Fibroblast of skin of right quadriceps (primary cell): ENCODE measurements at regions not wholly inside any gene's neighbourhood (a gene's known extent, or its start where the extent isn't known, plus 50 kb on each side); places are given as distances from the start of the nearest gene placed in this dataset.

Experiments
- DNase-seq: peaks from one replicate; pipeline ENCODE4 v3.0.0-alpha.2; 2013

DNA sequence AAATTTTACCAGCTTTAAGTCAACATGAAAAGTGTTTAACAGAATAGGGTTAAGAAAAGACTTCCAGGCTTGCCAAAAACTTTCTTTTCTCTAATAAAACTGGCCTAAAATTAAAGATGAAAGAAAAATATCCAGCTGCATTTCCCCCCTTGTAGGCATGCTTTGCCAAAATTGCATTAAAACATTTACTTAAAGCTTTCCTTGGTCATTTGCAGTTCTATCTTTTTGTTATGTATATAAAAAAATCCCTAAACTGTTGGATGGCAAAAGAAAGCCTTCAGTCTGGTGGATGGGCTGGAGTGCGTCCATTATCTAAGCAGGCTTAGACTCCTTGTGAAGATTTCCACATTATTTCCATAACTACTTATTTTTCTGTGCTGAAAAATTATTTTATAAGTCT lies 105.4 kb upstream of the DSEL start:
- DNase-seq, result no peak

DNA sequence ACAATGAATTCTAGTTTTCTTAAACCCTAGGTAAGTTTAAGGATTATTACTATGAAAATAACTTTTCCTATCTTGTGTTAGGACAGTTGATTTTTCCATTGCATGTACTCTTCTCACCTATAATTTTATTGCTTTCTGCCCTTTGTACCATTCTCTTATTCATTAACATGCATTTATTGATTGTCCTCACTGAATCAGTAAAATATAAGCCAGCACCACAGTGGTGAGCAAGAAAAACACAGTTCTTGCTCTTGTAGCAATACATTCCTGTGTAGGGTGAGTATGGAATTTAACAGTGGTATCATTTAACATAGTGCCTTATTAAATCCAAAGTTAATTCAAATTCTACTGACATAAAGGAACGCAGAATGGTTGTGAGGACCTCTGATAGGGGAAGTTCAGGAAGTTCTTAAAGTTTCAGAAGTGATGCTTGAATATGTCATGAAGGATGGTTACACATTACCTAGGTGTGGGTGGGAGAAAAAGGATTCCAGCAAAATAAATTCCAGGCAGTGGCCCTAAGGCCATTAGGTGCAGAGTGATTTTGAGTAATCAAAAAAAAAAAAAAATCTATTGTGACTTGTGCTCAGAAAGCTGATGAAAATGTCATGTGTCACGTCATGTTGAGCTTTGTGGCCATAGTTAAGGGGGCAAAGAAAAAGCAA lies 104.7 kb upstream of the DSEL start:
- no peak for DNase-seq

- DNase-seq, result no peak
These were observed 101.5 kb upstream of the DSEL start for GRCh38 chr18:67618061-67618460.

DNA sequence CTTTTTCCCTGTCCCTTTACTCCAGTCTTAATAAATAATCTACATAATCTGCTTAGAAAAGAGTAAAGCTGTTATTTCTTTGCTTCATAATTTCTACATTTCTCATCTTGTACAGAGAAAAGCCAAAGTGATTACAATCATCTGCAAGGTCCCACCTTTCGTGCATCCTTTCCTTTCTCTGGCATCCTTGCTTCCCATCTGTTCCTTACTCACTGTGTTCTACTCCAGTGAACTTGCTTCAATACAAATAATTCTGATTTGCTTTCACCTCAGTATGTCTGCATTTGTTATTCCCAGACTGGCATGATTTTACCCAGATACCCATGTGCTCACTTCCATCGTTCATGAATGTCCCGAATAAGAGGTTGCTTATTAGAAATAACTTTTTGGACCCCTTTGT lies 99.4 kb upstream of the DSEL start:
- DNase-seq, result no peak

DNA sequence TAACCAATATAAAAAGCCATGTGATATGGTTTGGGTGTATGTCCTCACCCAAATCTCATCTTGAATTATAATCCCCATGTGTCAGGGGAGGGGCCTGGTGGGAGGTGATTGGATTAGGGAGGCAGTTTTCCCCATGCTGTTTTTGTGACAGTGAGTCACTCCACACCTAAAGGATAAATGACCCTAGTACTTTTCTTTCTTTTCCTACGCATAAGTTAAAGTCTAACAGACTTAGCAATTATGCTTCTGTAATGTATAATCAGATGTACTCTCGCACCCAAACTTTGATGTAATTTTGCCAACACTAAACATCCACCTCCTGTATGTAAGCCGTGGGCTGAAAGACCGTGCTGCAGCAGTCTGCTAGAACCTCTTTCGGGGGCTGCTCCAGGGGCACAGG lies 97.2 kb upstream of the DSEL start:
- DNase-seq, result no peak

DNA sequence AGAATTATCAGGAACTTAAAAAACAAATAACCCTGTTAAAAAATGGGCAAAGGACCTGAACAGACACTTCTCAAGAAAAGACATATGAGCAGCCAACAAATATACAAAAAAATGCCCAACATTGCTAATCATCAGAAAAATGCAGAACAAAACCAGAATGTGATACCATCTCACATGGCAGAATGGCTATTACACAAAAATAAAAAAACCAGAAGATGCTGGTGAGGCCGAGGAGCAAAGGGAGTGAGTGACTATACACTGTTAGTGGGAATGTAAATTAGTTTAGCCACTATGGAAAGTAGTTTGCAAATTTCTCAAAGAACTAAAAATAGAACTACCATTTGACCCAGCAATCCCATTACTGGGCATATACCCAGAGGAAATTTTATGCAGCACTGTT lies 95.8 kb upstream of the DSEL start:
- no peak for DNase-seq

DNA sequence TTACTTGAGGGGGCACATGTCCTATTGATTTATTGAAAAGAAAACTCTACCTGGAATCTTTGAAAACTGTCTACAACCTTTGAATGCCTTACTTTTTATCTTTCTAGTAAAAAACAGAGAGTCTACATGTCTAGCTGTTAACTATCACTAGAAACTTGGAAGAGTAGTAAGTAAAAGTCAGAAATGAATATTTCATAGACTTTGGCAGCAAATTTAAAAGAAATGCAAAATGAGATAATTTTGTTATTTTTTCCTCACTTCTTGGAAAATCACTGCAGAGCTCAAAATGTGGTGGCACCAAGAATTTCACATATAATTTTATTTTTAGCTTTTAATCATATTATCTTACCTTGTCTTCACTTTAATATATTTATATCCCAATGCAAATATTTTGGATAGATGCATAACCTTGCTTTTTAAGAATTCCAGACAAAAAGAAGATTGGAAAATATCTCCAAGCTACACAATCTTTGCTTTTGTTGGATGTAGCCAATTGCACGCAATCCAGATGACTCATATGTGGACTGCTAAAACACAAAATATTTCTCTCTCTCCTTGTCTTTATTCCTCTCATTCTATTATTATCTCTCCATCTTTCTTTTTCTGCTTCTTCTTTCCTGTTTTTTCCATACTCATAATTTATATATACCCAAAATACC lies 92.2 kb upstream of the DSEL start:
- peak; percentile 57 for DNase-seq

GRCh38 chr18:67608191-67608590 lies 91.7 kb upstream of the DSEL start:
- DNase-seq, result no peak

DNA sequence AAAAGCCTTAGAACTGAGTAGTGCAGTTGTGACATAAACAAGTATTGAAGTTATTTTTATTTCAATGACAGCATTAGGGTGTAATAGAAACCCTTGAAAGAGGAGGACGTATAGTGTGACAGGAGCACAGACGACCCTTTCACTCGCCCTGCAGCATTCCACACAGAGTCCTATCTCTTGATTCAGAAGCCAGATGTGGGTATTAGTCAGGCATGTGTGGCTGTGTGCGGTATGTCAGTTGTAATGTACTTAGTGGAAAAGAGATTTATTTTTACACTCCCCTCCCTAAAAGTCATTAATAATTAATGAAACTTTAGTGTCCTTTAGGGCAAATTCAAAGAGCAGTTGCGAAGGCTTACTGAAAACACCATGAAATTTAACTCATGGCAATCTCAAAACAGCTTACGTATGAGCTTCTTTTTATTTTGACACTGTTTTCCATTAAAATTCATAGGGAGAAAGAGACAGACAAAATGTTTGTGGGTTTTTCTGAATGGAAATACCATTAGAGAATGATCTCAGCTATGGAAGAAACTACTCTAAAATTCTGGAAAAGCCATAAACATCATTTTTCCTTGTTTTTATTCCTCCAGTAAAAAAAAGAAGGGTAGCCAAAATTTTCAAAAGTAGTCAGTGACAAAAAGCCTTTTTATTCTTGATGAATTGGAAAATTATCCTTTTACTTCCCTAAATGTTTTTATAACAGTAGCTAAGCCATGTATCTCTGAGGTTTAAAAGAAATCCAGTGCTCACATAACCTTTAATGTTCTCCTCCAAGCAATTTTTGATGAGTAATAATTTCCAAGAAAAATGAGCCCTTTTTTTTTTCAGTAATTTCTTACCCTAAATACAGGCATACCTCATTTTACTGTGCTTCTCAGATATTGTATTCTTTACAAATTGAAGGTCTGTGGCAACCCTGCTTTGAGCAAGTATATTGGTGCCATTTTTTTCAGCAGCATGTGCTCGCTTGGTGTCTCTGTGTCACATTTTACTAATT lies 84.0 kb upstream of the DSEL start:
- DNase-seq, result peak; percentile 89

GRCh38 chr18:67599277-67599676 lies 82.8 kb upstream of the DSEL start:
- DNase-seq, result peak; percentile 83

DNA sequence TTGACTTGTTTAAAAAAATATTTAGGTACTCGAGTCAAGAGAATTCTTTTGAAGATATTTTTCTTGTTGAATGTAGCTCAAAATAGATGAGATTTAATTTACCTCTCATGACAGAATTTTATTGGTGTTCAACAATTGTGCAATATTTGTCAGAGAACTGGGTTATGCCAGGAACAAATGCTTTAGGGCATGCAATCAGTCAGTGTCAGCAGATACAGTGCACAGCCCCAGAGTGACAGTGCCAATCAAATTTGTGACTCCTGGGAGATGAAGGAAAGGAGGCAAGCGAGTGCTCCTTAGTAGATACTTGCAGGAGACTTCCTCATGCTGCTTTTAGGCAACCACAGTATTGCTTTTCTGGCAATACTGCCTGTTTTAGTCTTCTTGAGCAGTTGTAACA lies 81.2 kb upstream of the DSEL start:
- DNase-seq, result no peak

GRCh38 chr18:67596003-67596402 lies 79.5 kb upstream of the DSEL start:
- no peak for DNase-seq

- DNase-seq, result peak; percentile 48
These were observed 74.1 kb upstream of the DSEL start for GRCh38 chr18:67590571-67591141.

GRCh38 chr18:67589325-67589724 lies 72.8 kb upstream of the DSEL start:
- DNase-seq, result no peak

- no peak for DNase-seq
These were observed 69.6 kb upstream of the DSEL start for GRCh38 chr18:67586101-67586500.

DNA sequence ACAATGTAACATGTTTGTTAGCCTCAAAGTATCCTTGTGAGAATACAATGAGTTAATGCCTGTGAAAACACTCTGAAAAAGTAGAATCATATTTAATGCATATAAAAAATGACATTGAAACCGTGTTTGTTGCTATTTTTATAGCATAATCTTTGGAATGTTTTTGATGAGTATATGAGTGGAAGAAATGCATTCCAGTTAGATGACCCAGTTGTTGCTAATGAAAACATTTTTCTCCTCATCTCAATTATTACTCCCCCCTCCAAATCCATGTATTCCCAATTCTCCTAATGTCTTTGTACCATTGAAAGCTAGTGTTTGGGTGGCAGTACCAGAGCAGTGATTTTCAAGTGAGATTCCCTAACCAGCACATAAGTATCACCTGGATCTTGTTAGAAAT lies 67.1 kb upstream of the DSEL start:
- peak; percentile 59 for DNase-seq

GRCh38 chr18:67582488-67582887 lies 66.0 kb upstream of the DSEL start:
- DNase-seq, result no peak

DNA sequence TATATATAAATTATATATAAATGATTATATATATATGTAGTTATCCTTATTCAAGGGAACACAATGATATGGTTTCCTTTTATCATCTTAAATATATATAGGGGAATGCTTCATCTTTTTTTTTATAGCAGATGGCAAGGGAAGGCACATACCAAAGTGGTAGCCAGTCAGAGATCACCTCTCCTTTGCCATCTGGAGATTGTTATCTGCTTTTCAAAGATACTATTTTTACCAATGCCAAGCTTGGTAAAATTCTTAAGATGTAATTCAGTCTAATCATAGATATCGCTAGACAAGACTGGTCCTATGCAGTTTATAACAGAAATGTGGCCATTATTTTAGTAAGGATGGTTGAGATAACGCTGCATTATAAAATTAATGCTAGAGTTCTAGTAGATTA lies 64.7 kb upstream of the DSEL start:
- DNase-seq, result no peak

DNA sequence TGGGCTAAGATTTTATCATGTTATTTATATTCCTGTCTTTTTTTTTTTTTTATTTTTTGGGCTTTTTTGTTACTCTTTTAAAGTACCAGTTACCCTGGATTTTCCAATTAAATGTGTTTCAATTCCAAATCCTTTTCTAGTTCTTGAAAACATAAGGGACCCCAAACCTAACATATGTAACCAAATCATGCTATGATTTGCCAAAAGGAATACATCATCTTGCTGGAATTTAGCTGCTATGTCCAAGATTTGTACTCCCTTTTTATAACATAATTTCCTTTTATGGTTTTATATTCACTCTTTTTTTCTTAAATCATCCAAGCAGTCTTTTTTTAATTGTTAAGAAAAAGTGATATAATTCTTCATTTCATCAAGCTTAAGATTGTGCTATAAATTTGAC lies 60.9 kb upstream of the DSEL start:
- DNase-seq, result peak; percentile 45

DNA sequence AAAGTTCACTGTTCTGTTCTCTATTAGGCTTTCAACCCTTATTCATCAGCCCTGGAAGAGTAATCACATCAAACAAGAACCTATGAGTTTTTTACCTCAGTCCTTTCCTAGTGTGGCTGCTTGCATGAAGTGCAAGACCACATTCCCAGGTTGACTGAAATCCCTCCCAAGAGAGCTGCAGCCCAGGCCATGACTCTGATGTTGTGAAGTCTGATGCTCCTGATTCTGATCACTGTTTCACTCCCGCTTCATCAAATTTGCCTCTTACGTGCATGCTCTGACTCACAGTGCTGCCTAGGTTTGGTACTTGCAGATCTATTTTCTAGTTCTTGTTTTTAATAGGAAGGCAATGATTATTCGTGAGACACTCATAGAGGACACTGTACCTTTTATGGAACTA lies 58.2 kb upstream of the DSEL start:
- DNase-seq, result no peak

DNA sequence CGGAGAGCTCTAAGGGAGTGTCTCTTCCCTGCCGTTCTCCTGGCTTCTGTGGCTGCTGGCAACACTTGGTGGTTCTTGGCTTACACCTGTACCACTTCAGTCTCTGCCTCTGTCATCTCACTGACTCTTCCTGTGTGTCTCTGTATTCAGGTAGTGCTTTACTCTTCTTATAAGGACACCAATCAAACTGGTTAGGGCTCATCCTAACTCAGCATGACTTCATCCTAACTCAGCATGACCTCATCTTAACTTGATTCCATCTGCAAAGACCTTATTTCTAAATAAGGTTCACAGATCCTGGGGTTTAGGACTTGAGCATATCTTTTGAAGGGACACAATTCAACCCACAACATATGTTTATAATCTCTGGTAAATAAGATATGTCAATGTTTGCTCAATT lies 51.6 kb upstream of the DSEL start:
- no peak for DNase-seq
